DOHH2 (cell line): ENCODE measurements at regions not wholly inside any gene's neighbourhood (a gene's known extent, or its start where the extent isn't known, plus 50 kb on each side); places are given as distances from the start of the nearest gene placed in this dataset.

Experiments
- H3F3A ChIP-seq: fragments of 200-600 bp; sonication (generic), shearing (Covaris generic); 2 replicates; pipeline ENCODE4 v1.6.0; 2016; ENCODE audit warnings: antibody characterized with exemption, mild to moderate bottlenecking; ENCODE audit not compliant: control insufficient read depth, insufficient read depth
- H3K27ac ChIP-seq: fragments of 200-600 bp; sonication (generic); 2 replicates; pipeline ENCODE4 v1.5.1; 2014; ENCODE audit warnings: low read depth, mild to moderate bottlenecking, low read length, moderate library complexity
- H3K27me3 ChIP-seq: fragments of 200-600 bp; sonication (generic); 2 replicates; pipeline ENCODE4 v1.6.1; 2014; ENCODE audit warnings: mild to moderate bottlenecking, low read length, mixed read lengths; ENCODE audit not compliant: control insufficient read depth
- H3K36me3 ChIP-seq: fragments of 200-600 bp; sonication (generic); 2 replicates; pipeline ENCODE4 v1.6.1; 2014; ENCODE audit warnings: mild to moderate bottlenecking, low read length, moderate library complexity, mixed read lengths; ENCODE audit not compliant: control insufficient read depth
- H3K4me1 ChIP-seq: fragments of 200-600 bp; sonication (generic); 2 replicates; pipeline ENCODE4 v1.6.1; 2014; ENCODE audit warnings: mild to moderate bottlenecking, low read length, mixed read lengths; ENCODE audit not compliant: control insufficient read depth
- H3K4me2 ChIP-seq: fragments of 200-600 bp; sonication (generic); 2 replicates; pipeline ENCODE4 v1.6.0; 2014; ENCODE audit warnings: mild to moderate bottlenecking, low read length, moderate library complexity
- H3K4me3 ChIP-seq: fragments of 200-600 bp; sonication (generic); 2 replicates; pipeline ENCODE4 v1.5.1; 2014; ENCODE audit warnings: mild to moderate bottlenecking, low read length, mixed read lengths
- H3K79me2 ChIP-seq: fragments of 200-600 bp; sonication (generic); 2 replicates; pipeline ENCODE4 v1.6.1; 2014; ENCODE audit warnings: mild to moderate bottlenecking, low read length, mixed read lengths; ENCODE audit not compliant: control insufficient read depth
- H3K9me2 ChIP-seq: fragments of 200-600 bp; sonication (generic); replicated peaks from 2 replicates; pipeline ENCODE4 v1.6.1; 2014; ENCODE audit warnings: mild to moderate bottlenecking, low read length, mixed read lengths; ENCODE audit not compliant: control insufficient read depth
- H3K9me3 ChIP-seq: fragments of 200-600 bp; sonication (generic); 2 replicates; pipeline ENCODE4 v1.6.1; 2014; ENCODE audit warnings: antibody characterized with exemption, low read length, mixed read lengths; ENCODE audit not compliant: control insufficient read depth, insufficient read depth
- H4K20me1 ChIP-seq: fragments of 200-600 bp; sonication (generic); 2 replicates; pipeline ENCODE4 v1.6.0; 2014; ENCODE audit warnings: low read depth, mild to moderate bottlenecking, antibody characterized with exemption, low read length, moderate library complexity; ENCODE audit not compliant: control insufficient read depth, insufficient read depth
- CTCF ChIP-seq: fragments of 200-600 bp; sonication (generic); IDR thresholded peaks from one replicate; pipeline ENCODE4 v1.5.1; 2014; ENCODE audit warnings: antibody characterized with exemption, mild to moderate bottlenecking, low read depth, low read length; ENCODE audit not compliant: poor library complexity, severe bottlenecking
- EZH2phosphoT487 ChIP-seq: fragments of 200-600 bp; sonication (generic); IDR thresholded peaks from 2 replicates; pipeline ENCODE4 v1.6.1; 2017; ENCODE audit warnings: borderline replicate concordance, mild to moderate bottlenecking, antibody characterized with exemption, low read length, moderate library complexity, mixed read lengths

- Histone ChIP-seq H3K4me1 (no peaks in the 10 kb centered on the region), H3F3A (no peaks in the 10 kb centered on the region), H3K9me3 (no peaks in the 10 kb centered on the region), H3K27ac (no peak overlapping the region), H3K79me2 (no peaks in the 10 kb centered on the region), H3K9me2 (no peaks in the 10 kb centered on the region), H3K4me3 (no peak overlapping the region), H3K36me3 (no peaks in the 10 kb centered on the region), H3K4me2 (no peak overlapping the region), H3K27me3 (peaks cover 29% of the 10 kb centered on the region), H4K20me1 (no peaks in the 10 kb centered on the region)
- TF ChIP-seq CTCF, result no peak
- TF ChIP-seq EZH2phosphoT487, result no peak
Measured at GRCh38 chr20:59376109-59376841, 75.9 kb downstream of the EDN3 start.

GRCh38 chr20:59376998-59377397 lies 76.6 kb downstream of the EDN3 start:
- H3K27ac ChIP-seq, result no peak overlapping the region
- H3F3A ChIP-seq, result no peaks in the 10 kb centered on the region
- no peaks in the 10 kb centered on the region for H3K79me2 ChIP-seq
- no peaks in the 10 kb centered on the region for H3K36me3 ChIP-seq
- H3K9me2 ChIP-seq, result no peaks in the 10 kb centered on the region
- no peaks in the 10 kb centered on the region for H4K20me1 ChIP-seq
- H3K27me3 ChIP-seq, result peaks cover 29% of the 10 kb centered on the region
- no peaks in the 10 kb centered on the region for H3K4me1 ChIP-seq
- TF ChIP-seq CTCF (no peak), EZH2phosphoT487 (no peak)
- H3K4me3 ChIP-seq, result no peak overlapping the region
- no peaks in the 10 kb centered on the region for H3K9me3 ChIP-seq
- H3K4me2 ChIP-seq, result no peak overlapping the region

GRCh38 chr20:59377842-59378241 lies 77.4 kb downstream of the EDN3 start:
- Histone ChIP-seq H3K9me2 (no peaks in the 10 kb centered on the region), H3K4me1 (no peaks in the 10 kb centered on the region), H4K20me1 (no peaks in the 10 kb centered on the region), H3K4me3 (no peak overlapping the region), H3K27ac (no peak overlapping the region), H3K36me3 (no peaks in the 10 kb centered on the region), H3F3A (no peaks in the 10 kb centered on the region), H3K27me3 (peaks cover 29% of the 10 kb centered on the region), H3K4me2 (no peak overlapping the region), H3K79me2 (no peaks in the 10 kb centered on the region), H3K9me3 (no peaks in the 10 kb centered on the region)
- no peak for TF ChIP-seq CTCF
